ENCODE measurements at regions not wholly inside any gene's neighbourhood (a gene's known extent, or its start where the extent isn't known, plus 50 kb on each side); places are given as distances from the start of the nearest gene placed in this dataset.

DNA sequence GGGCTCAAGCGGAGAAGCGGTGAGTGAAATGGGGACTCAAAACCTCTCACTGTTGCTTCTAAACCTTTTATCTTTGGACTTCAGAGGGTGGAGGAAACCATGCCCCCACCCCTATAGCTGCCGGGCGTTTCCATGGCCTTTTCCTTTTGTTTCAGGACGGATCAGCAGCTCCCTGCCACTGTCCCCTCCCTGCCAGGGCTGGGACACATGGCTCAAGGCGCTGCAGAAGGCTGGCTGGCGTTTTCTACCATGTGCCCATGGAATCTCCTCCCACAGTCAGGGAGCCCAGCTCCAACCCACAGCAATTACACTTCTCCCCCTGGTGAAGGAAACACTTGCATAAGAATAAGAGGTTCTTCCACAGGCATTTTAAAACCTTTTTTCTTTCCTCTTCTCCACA, 812.7 kb downstream of the PLA2G4A start:
- TF ChIP-seq HOXB5 (CRISPR knock-in tag; IDR thresholded peaks at IDR 0.05) (no peak), TP53 (CRISPR knock-in tag; IDR thresholded peaks at IDR 0.05) (no peak), ESRRA (IDR thresholded peaks at IDR 0.05; ENCODE audit: borderline replicate concordance, low read length) (no peak), NFE2L2 (conservative IDR thresholded peaks at IDR 0.05; ENCODE audit: low read length) (no peak), ZSCAN20 (CRISPR knock-in tag; IDR thresholded peaks at IDR 0.05) (no peak), EHMT2 (IDR thresholded peaks at IDR 0.05; ENCODE audit: low read depth) (no peak), HDAC2 (IDR thresholded peaks at IDR 0.05) (no peak), KDM1A (IDR thresholded peaks at IDR 0.05; ENCODE audit: low read depth) (no peak), HOXB13 (CRISPR knock-in tag; IDR thresholded peaks at IDR 0.05; ENCODE audit: low read depth) (no peak), RAD21 (conservative IDR thresholded peaks at IDR 0.05 in 1 of 2, IDR thresholded peaks at IDR 0.05 in 1 of 2) (no peak), CHD4 (IDR thresholded peaks at IDR 0.05; ENCODE audit: borderline replicate concordance) (no peak), CBX2 (IDR thresholded peaks at IDR 0.05; ENCODE audit: borderline replicate concordance, low read depth) (no peak), NPAS2 (CRISPR knock-in tag; IDR thresholded peaks at IDR 0.05; ENCODE audit: borderline replicate concordance) (no peak)
- TF ChIP-seq, protein P1, sequence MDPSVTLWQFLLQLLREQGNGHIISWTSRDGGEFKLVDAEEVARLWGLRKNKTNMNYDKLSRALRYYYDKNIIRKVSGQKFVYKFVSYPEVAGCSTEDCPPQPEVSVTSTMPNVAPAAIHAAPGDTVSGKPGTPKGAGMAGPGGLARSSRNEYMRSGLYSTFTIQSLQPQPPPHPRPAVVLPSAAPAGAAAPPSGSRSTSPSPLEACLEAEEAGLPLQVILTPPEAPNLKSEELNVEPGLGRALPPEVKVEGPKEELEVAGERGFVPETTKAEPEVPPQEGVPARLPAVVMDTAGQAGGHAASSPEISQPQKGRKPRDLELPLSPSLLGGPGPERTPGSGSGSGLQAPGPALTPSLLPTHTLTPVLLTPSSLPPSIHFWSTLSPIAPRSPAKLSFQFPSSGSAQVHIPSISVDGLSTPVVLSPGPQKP (IDR thresholded peaks at IDR 0.05; ENCODE audit: low read depth, low read length), result no peak
- TF ChIP-seq, protein P2, sequence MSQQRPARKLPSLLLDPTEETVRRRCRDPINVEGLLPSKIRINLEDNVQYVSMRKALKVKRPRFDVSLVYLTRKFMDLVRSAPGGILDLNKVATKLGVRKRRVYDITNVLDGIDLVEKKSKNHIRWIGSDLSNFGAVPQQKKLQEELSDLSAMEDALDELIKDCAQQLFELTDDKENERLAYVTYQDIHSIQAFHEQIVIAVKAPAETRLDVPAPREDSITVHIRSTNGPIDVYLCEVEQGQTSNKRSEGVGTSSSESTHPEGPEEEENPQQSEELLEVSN (IDR thresholded peaks at IDR 0.05; ENCODE audit: borderline replicate concordance, low read depth), result no peak
- TF ChIP-seq, protein P3, sequence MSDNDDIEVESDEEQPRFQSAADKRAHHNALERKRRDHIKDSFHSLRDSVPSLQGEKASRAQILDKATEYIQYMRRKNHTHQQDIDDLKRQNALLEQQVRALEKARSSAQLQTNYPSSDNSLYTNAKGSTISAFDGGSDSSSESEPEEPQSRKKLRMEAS (IDR thresholded peaks at IDR 0.05), result no peak
- TF ChIP-seq, protein P4, sequence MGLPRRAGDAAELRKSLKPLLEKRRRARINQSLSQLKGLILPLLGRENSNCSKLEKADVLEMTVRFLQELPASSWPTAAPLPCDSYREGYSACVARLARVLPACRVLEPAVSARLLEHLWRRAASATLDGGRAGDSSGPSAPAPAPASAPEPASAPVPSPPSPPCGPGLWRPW (IDR thresholded peaks at IDR 0.05), result no peak
- CTCF ChIA-PET, result interaction anchor here (1.0 kb wide), 1 partner anchor 11 kb away, joined by 3 read pairs; no protein-coding TSS in a partner anchor
- Histone ChIP-seq H3K4me3 (no peak overlapping the region), H3K27ac (no peak overlapping the region), H3K9me3 (no peaks in the 10 kb centered on the region), H3K4me2 (no peak overlapping the region), H3K4me1 (no peaks in the 10 kb centered on the region)
- DNase-seq (ENCODE audit: low read depth in 1 of 2, low spot score in 1 of 2) (no peak), ATAC-seq (no peak), FAIRE-seq (no peak)
- 70% methylated on average over 7 of the region's 7 CpGs for WGBS (ENCODE audit: missing lambda C conversion rate)
- POLR2A ChIA-PET, result no interaction called here

DNA sequence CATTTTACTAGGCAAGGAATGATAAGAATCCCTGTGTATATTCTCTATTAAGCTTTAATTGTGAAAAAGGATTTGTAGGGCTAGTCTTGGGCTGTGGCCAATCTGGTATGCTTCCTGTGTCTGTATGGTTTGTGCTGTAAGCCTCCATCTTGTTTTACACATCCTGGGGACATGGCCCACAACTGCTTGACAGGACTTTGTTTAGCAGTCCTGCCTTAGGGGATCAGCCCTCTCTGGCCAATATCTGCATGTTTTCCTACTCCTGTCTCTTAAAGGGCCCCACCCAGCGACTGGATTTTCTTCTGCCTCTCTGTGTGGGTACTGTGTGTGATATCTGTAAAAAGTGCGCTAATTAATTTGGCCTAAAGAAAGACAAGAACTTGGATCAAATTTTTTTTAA, 813.2 kb downstream of the PLA2G4A start:
- no peak for TF ChIP-seq KDM5A (IDR thresholded peaks at IDR 0.05)
- no peak for TF ChIP-seq FOXS1 (CRISPR knock-in tag; IDR thresholded peaks at IDR 0.05)
- no peak for TF ChIP-seq HOXB5 (CRISPR knock-in tag; IDR thresholded peaks at IDR 0.05)
- TF ChIP-seq, protein P5, sequence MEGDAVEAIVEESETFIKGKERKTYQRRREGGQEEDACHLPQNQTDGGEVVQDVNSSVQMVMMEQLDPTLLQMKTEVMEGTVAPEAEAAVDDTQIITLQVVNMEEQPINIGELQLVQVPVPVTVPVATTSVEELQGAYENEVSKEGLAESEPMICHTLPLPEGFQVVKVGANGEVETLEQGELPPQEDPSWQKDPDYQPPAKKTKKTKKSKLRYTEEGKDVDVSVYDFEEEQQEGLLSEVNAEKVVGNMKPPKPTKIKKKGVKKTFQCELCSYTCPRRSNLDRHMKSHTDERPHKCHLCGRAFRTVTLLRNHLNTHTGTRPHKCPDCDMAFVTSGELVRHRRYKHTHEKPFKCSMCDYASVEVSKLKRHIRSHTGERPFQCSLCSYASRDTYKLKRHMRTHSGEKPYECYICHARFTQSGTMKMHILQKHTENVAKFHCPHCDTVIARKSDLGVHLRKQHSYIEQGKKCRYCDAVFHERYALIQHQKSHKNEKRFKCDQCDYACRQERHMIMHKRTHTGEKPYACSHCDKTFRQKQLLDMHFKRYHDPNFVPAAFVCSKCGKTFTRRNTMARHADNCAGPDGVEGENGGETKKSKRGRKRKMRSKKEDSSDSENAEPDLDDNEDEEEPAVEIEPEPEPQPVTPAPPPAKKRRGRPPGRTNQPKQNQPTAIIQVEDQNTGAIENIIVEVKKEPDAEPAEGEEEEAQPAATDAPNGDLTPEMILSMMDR (IDR thresholded peaks at IDR 0.05), result no peak
- TF ChIP-seq POLR2A (IDR thresholded peaks at IDR 0.05; ENCODE audit: low read length), result no peak
- no peak for TF ChIP-seq ZC3H11A (IDR thresholded peaks at IDR 0.05)
- no peak for TF ChIP-seq FOSB (CRISPR knock-in tag; IDR thresholded peaks at IDR 0.05)
- no peak for TF ChIP-seq PHF8 (IDR thresholded peaks at IDR 0.05; ENCODE audit: borderline replicate concordance, low read depth)
- TF ChIP-seq NPAS2 (CRISPR knock-in tag; IDR thresholded peaks at IDR 0.05; ENCODE audit: borderline replicate concordance), result no peak
- no peak for TF ChIP-seq CHD4 (IDR thresholded peaks at IDR 0.05; ENCODE audit: borderline replicate concordance)
- TF ChIP-seq EP300 (IDR thresholded peaks at IDR 0.05), result no peak
- TF ChIP-seq, protein P3 (IDR thresholded peaks at IDR 0.05), result no peak
- TF ChIP-seq EHMT2 (IDR thresholded peaks at IDR 0.05; ENCODE audit: low read depth), result no peak
- no peak for TF ChIP-seq HOXA7 (CRISPR knock-in tag; IDR thresholded peaks at IDR 0.05)
- TF ChIP-seq BHLHE40 (IDR thresholded peaks at IDR 0.05; ENCODE audit: low read depth, low read length), result no peak
- no peak for TF ChIP-seq EHF (CRISPR knock-in tag; IDR thresholded peaks at IDR 0.05)
- no peak for TF ChIP-seq SREBF2 (IDR thresholded peaks at IDR 0.05)
- TF ChIP-seq HDAC2 (IDR thresholded peaks at IDR 0.05), result no peak
- Histone ChIP-seq H3K4me2 (no peak overlapping the region), H3K27ac (no peak overlapping the region), H3K9me3 (no peaks in the 10 kb centered on the region), H3K4me3 (no peak overlapping the region), H3K4me1 (no peaks in the 10 kb centered on the region)
- DNase-seq (ENCODE audit: low read depth in 1 of 2, low spot score in 1 of 2) (no peak), FAIRE-seq (no peak), ATAC-seq (no peak)
- CTCF ChIA-PET, result no interaction called here
- POLR2A ChIA-PET, result no interaction called here
- 51% methylated on average over 2 of the region's 2 CpGs for WGBS (ENCODE audit: missing lambda C conversion rate)

Measured in A549 (cell line).